Tibial artery (tissue), 4 donors: ENCODE measurements at regions not wholly inside any gene's neighbourhood (a gene's known extent, or its start where the extent isn't known, plus 50 kb on each side); places are given as distances from the start of the nearest gene placed in this dataset.
A peak's percentile ranks its signal among the peaks of the same experiment; 100 is the strongest.
"Not testable (repeated sequence)": the region's sequence is repeated elsewhere in the genome, so short reads cannot be mapped to it uniquely, and the experiment has no call there.

Source experiments
- DNase-seq, 2 donors: peaks; one replicate each; pipeline ENCODE4 v3.0.0-alpha.2; 2019
- H3K27ac ChIP-seq, 2 donors: fragments of 200-600 bp; sonication (generic) in 1 of 2; 1 replicate in 1 of 2; 2 replicates in 1 of 2; pipeline ENCODE4 v1.5.1; 2018 to 2019; ENCODE audit warnings: mild to moderate bottlenecking in 1 of 2
- H3K27me3 ChIP-seq, 2 donors: fragments of 200-600 bp; sonication (generic) in 1 of 2; one replicate each; pipeline versions ENCODE4 v1.5.1 to v1.6.0; 2016 to 2019
- H3K36me3 ChIP-seq, 3 donors: fragments of 200-600 bp; sonication (generic) in 2 of 3; one replicate each; pipeline ENCODE4 v1.5.1; 2016 to 2019; ENCODE audit warnings: mild to moderate bottlenecking in 2 of 3
- H3K4me1 ChIP-seq, 4 donors: fragments of 200-600 bp; sonication (generic) in 2 of 4; 1 replicate in 3 of 4; 2 replicates in 1 of 4; pipeline ENCODE4 v1.5.1; 2016 to 2019
- H3K4me3 ChIP-seq, 2 donors: fragments of 200-600 bp; sonication (generic) in 1 of 2; 1 replicate in 1 of 2; 2 replicates in 1 of 2; pipeline ENCODE4 v1.5.1; 2018 to 2019; ENCODE audit warnings: mild to moderate bottlenecking in 2 of 2
- H3K9me3 ChIP-seq, 3 donors: fragments of 200-600 bp; sonication (generic) in 1 of 3; one replicate each; pipeline ENCODE4 v1.5.1; 2016 to 2019
- intact Hi-C: fragments of 100-400 bp; cut with DNase I; formaldehyde crosslinking; loops from one replicate; pipeline ENCODE4 v1.15.0; 2023; ENCODE audit warnings: low total_unique reads
- TF ChIP-seq, protein P1 (sequence below), 2 experiments: fragments of 200-600 bp in 1 of 2; fragments of 450-650 bp in 1 of 2; IDR thresholded peaks; one replicate each; pipeline ENCODE4 v1.5.1; 2017 to 2019; ENCODE audit warnings: antibody characterized with exemption in 2 of 2, mild to moderate bottlenecking in 1 of 2, moderate library complexity in 1 of 2

DNA sequence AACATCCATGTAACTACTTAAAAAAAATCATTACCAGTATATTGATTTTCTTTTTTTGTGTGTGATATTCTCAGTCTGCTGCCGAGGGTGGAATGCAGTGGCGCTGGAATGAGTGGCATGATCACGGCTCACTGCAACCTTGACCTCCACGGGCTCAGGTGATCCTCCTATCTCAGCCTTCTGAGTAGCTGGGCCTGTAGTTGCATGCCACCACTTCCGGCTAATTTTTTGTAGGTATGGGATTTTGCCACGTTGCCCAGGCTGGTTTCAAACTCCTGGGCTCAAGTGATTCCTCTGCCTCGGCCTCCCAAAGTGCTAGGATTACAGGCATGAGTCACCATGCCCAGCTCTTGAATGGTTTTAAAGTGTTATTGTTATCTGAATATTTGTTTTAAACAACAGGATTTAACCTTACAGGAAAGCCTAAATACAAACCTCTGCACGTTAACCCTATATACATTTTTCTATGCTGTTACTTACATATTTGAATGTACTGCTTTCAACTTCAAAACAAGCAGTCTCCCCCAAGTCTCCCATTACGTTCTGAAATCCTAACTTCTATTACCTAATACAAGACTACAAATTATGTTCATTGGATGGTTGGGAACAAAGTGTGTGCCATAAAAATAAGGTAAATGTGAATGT, 61.7 kb downstream of the KPNA2 start:
- no peak for DNase-seq
- intact Hi-C loops, result no loop called here
- no peaks in the 10 kb centered on the region for H3K36me3 ChIP-seq
- H3K9me3 ChIP-seq, result no peaks in the 10 kb centered on the region
- no peak overlapping the region for H3K27ac ChIP-seq
- TF ChIP-seq, protein P1, sequence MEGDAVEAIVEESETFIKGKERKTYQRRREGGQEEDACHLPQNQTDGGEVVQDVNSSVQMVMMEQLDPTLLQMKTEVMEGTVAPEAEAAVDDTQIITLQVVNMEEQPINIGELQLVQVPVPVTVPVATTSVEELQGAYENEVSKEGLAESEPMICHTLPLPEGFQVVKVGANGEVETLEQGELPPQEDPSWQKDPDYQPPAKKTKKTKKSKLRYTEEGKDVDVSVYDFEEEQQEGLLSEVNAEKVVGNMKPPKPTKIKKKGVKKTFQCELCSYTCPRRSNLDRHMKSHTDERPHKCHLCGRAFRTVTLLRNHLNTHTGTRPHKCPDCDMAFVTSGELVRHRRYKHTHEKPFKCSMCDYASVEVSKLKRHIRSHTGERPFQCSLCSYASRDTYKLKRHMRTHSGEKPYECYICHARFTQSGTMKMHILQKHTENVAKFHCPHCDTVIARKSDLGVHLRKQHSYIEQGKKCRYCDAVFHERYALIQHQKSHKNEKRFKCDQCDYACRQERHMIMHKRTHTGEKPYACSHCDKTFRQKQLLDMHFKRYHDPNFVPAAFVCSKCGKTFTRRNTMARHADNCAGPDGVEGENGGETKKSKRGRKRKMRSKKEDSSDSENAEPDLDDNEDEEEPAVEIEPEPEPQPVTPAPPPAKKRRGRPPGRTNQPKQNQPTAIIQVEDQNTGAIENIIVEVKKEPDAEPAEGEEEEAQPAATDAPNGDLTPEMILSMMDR (IDR thresholded peaks at IDR 0.05), result no peak
- peaks cover 0 to 3% (median 0%) of the 10 kb centered on the region in 4 donors for H3K4me1 ChIP-seq
- H3K4me3 ChIP-seq, result no peak overlapping the region
- no peaks in the 10 kb centered on the region for H3K27me3 ChIP-seq

GRCh38 chr17:68099341-68099753, 63.8 kb downstream of the KPNA2 start:
- H3K27me3 ChIP-seq, DNase-seq, H3K36me3 ChIP-seq, intact Hi-C loops, H3K27ac ChIP-seq, H3K9me3 ChIP-seq, H3K4me3 ChIP-seq: not testable (repeated sequence)
- peaks cover 0 to 16% (median 9%) of the 10 kb centered on the region in 4 donors for H3K4me1 ChIP-seq

DNA sequence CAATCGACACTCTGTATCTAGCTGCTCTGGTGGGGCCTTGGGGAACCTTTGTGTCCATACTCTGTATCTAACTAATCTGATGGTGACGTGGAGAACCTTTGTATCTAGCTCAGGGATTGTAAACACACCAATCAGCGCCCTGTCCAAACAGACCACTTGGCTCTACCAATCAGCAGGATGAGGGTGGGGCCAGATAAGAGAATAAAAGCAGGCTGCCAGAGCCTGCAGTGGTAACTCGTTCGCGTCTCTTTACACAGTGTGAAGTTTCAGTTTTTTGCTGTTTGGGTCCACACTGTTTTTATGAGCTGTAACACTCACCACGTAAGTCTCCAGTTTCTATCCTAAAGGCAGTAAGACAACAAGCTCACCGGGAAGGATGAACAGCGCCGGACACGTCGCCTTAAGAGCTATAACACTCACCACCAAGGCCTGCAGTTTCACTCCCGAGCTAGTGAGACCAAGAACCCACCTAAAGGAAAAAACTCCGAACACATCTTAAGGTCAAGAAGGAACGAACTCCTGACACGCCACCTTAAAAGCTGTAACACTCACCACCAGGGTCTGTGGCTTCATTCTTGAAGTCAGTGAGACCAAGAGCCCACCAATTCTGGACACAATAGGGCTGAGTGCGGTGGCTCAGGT, 64.6 kb downstream of the KPNA2 start:
- peak overlapping the region in 1 of 2 donors; percentile 97 for H3K27ac ChIP-seq
- H3K27me3 ChIP-seq, result no peaks in the 10 kb centered on the region
- TF ChIP-seq, protein P1 (IDR thresholded peaks at IDR 0.05), result no peak
- no peak for DNase-seq
- H3K36me3 ChIP-seq, result no peaks in the 10 kb centered on the region
- peaks cover 0 to 16% (median 9%) of the 10 kb centered on the region in 4 donors for H3K4me1 ChIP-seq
- H3K4me3 ChIP-seq, result no peak overlapping the region
- H3K9me3 ChIP-seq, result no peaks in the 10 kb centered on the region
- intact Hi-C loops, result no loop called here

DNA sequence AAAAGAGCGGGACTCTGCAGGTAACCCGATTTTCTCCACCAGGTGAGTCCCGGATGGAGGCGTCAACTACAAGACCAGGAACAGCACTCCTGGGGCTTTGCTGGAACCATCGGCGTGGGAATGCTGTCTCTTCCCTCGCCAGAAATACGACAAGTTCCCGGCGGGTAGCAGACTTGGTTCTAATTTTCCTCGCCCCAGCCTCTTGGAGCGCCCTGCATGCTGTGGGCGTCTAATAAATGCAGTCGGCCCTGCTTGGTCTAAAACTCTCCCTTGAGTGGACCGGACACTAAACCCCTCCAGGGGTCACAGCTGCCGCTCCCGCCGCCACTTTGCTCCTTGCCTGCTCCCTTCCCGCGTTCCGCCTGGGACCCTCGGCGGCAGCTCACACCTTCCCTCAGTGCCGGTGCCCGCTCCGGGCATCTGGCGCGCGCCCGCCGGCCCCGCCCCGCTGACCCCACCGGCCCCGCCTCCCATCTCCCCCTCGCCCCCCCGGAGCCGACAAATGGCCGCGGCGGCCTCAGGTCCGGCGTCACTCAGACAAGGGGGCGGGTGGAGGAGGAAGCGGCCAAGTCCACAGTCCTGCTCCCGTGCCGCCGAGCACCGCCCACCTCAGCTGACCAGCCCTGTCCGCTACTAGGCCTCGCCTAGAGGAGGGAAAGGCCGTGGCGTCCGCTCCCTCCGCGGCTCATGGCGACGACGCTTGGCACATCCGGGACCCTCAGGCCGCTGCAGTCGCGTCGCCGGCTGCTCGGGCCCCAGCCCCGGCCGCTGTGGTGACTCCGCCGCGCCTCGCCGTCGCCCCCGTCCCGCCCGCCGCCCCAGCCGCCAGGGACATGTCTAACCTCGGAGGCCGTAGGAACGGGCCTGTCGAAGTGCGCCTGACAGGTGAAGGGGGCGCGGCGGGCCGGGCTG, 65.8 kb downstream of the KPNA2 start:
- H3K9me3 ChIP-seq, result no peaks in the 10 kb centered on the region
- DNase-seq, result peak; percentile 96 to 98
- no peaks in the 10 kb centered on the region for H3K27me3 ChIP-seq
- TF ChIP-seq, protein P1 (IDR thresholded peaks at IDR 0.05), result no peak
- H3K36me3 ChIP-seq, result no peaks in the 10 kb centered on the region
- H3K4me3 ChIP-seq, result peak overlapping the region; percentile 80 to 99
- peak overlapping the region; percentile 92 to 97 for H3K27ac ChIP-seq
- peaks cover 0 to 19% (median 9%) of the 10 kb centered on the region in 4 donors for H3K4me1 ChIP-seq
- intact Hi-C loops, result no loop called here

- intact Hi-C loops, result no loop called here
- H3K4me3 ChIP-seq, result peak overlapping the region; percentile 80 to 99
- H3K36me3 ChIP-seq, result no peaks in the 10 kb centered on the region
- H3K4me1 ChIP-seq, result peaks cover 0 to 21% (median 9%) of the 10 kb centered on the region in 4 donors
- H3K27me3 ChIP-seq, result no peaks in the 10 kb centered on the region
- peak in 1 of 2 donors; percentile 30 for DNase-seq
- TF ChIP-seq, protein P1 (IDR thresholded peaks at IDR 0.05), result no peak
- peak overlapping the region; percentile 92 to 97 for H3K27ac ChIP-seq
- H3K9me3 ChIP-seq, result no peaks in the 10 kb centered on the region
Measured at GRCh38 chr17:68101987-68102314, 66.4 kb downstream of the KPNA2 start.
